HL-60 (cell line): ENCODE measurements at regions not wholly inside any gene's neighbourhood (a gene's known extent, or its start where the extent isn't known, plus 50 kb on each side); places are given as distances from the start of the nearest gene placed in this dataset.

Experiments
- DNase-seq, 2 experiments: peaks; one replicate each; pipeline ENCODE4 v3.0.0-alpha.2; 2010 to 2020; ENCODE audit warnings: low read depth in 1 of 2, low spot score in 1 of 2
- H3K27ac ChIP-seq: fragments of 250-450 bp; sonication (Bioruptor Pico); replicated peaks from 2 replicates; pipeline ENCODE4 v1.5.1; 2020; ENCODE audit warnings: mild to moderate bottlenecking, moderate library complexity
- H3K27me3 ChIP-seq: fragments of 250-450 bp; sonication (Bioruptor Pico); 2 replicates; pipeline ENCODE4 v1.5.1; 2021; ENCODE audit warnings: mild to moderate bottlenecking, moderate library complexity; ENCODE audit not compliant: insufficient read depth, poor library complexity, severe bottlenecking
- H3K4me3 ChIP-seq: replicated peaks from 2 replicates; pipeline ENCODE4 v1.5.1; 2011; ENCODE audit warnings: mild to moderate bottlenecking, control low read depth, low read length; ENCODE audit not compliant: insufficient read depth
- GABPA ChIP-seq: IDR thresholded peaks from 2 replicates; pipeline ENCODE4 v1.6.1; 2012; ENCODE audit warnings: low read depth
- POLR2AphosphoS5 ChIP-seq: IDR thresholded peaks from 2 replicates; pipeline ENCODE4 v1.6.1; 2012; ENCODE audit warnings: low read depth
- SPI1 ChIP-seq: IDR thresholded peaks from 2 replicates; pipeline ENCODE4 v1.6.1; 2012; ENCODE audit warnings: low read depth, mild to moderate bottlenecking, borderline replicate concordance
- TF ChIP-seq, protein P1 (sequence below): IDR thresholded peaks from 2 replicates; pipeline ENCODE4 v1.6.1; 2012; ENCODE audit warnings: low read depth; ENCODE audit not compliant: insufficient replicate concordance
- TF ChIP-seq, protein P2 (sequence below): IDR thresholded peaks from one replicate; pipeline ENCODE4 v1.5.1; 2011; ENCODE audit warnings: low read length, control low read depth, inconsistent platforms; ENCODE audit not compliant: insufficient read depth

DNA sequence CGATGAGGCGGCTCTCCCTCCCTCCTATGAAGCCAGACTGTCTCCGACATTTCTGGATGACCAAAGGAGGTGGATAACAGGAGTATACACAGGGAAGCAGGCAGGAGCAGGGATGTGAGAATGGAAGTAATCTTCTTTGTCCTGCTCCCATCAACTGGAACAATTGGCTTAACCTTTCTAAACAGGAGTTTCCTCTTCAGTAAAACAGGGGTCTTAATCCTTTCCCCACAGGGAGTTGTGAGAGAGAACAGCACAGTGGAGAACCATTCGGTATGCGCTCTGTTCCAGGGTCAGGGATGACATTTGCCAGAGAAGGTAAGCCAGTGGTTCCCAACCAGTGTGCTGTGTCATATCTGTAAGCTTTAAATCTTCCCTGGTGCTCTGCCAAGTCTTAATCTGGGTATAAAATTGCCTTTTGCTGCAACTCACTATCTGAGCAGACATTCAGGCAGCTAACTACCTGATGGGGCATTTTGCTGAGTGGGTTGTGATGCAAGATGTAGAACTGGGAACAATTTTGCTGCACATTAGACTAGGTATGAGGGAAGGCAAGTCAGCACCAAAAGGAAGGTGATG is 294.8 kb upstream of the KIF2A start:
- H3K27me3 ChIP-seq, result no peaks in the 10 kb centered on the region
- no peak overlapping the region for H3K4me3 ChIP-seq
- no peak overlapping the region for H3K27ac ChIP-seq
- no peak for DNase-seq
- TF ChIP-seq, protein P1, sequence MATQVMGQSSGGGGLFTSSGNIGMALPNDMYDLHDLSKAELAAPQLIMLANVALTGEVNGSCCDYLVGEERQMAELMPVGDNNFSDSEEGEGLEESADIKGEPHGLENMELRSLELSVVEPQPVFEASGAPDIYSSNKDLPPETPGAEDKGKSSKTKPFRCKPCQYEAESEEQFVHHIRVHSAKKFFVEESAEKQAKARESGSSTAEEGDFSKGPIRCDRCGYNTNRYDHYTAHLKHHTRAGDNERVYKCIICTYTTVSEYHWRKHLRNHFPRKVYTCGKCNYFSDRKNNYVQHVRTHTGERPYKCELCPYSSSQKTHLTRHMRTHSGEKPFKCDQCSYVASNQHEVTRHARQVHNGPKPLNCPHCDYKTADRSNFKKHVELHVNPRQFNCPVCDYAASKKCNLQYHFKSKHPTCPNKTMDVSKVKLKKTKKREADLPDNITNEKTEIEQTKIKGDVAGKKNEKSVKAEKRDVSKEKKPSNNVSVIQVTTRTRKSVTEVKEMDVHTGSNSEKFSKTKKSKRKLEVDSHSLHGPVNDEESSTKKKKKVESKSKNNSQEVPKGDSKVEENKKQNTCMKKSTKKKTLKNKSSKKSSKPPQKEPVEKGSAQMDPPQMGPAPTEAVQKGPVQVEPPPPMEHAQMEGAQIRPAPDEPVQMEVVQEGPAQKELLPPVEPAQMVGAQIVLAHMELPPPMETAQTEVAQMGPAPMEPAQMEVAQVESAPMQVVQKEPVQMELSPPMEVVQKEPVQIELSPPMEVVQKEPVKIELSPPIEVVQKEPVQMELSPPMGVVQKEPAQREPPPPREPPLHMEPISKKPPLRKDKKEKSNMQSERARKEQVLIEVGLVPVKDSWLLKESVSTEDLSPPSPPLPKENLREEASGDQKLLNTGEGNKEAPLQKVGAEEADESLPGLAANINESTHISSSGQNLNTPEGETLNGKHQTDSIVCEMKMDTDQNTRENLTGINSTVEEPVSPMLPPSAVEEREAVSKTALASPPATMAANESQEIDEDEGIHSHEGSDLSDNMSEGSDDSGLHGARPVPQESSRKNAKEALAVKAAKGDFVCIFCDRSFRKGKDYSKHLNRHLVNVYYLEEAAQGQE, result no peak
- no peak for TF ChIP-seq GABPA
- TF ChIP-seq POLR2AphosphoS5, result no peak
- TF ChIP-seq, protein P2, sequence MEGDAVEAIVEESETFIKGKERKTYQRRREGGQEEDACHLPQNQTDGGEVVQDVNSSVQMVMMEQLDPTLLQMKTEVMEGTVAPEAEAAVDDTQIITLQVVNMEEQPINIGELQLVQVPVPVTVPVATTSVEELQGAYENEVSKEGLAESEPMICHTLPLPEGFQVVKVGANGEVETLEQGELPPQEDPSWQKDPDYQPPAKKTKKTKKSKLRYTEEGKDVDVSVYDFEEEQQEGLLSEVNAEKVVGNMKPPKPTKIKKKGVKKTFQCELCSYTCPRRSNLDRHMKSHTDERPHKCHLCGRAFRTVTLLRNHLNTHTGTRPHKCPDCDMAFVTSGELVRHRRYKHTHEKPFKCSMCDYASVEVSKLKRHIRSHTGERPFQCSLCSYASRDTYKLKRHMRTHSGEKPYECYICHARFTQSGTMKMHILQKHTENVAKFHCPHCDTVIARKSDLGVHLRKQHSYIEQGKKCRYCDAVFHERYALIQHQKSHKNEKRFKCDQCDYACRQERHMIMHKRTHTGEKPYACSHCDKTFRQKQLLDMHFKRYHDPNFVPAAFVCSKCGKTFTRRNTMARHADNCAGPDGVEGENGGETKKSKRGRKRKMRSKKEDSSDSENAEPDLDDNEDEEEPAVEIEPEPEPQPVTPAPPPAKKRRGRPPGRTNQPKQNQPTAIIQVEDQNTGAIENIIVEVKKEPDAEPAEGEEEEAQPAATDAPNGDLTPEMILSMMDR, result no peak
- TF ChIP-seq SPI1, result no peak

DNA sequence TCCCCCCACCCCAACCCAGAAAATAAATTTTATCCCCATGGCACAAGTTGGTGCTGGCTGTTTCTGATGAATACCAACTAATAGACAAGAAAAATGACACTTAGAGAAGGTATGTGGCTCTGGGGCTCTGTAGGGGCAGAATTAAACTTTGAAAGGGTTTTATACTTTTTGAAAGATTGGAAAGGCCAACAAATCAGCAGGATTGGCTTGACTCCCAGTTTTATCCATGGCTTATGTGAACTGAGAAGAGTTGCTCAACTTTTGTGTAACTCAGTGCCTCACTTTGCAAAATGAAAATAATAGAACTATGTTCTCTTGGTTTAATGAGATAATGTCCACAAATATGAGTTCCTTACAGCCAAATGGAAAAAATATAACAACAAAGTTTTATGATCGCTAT is 288.9 kb upstream of the KIF2A start:
- TF ChIP-seq, protein P2, result no peak
- TF ChIP-seq, protein P1, result no peak
- no peak for TF ChIP-seq GABPA
- TF ChIP-seq SPI1, result no peak
- no peak for TF ChIP-seq POLR2AphosphoS5
- no peak for DNase-seq
- no peak overlapping the region for H3K4me3 ChIP-seq
- H3K27me3 ChIP-seq, result no peaks in the 10 kb centered on the region
- no peak overlapping the region for H3K27ac ChIP-seq

DNA sequence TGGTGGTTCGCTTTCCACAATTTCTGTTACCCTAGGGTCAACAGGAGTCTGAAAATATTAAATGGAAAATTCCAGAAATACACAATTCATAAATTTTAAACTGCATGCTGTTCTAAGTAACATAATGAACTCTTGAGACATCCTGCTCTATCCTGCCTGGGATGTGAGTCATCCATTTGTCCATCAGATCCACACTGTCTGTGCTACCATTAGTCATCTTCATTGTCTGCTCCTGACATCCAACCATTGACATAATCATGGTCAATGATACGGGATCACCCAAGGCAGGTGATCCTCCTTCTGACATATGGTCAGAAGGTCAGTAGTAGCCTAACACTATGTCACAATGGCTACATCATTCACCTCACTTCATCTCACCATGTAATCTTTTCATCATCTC is 276.7 kb upstream of the KIF2A start:
- no peak overlapping the region for H3K27ac ChIP-seq
- TF ChIP-seq, protein P2, result no peak
- TF ChIP-seq, protein P1, result no peak
- TF ChIP-seq SPI1, result no peak
- TF ChIP-seq POLR2AphosphoS5, result no peak
- no peak for TF ChIP-seq GABPA
- no peaks in the 10 kb centered on the region for H3K27me3 ChIP-seq
- H3K4me3 ChIP-seq, result no peak overlapping the region
- DNase-seq, result no peak
